Hepatocyte (in vitro differentiated cells): ENCODE measurements at regions not wholly inside any gene's neighbourhood (a gene's known extent, or its start where the extent isn't known, plus 50 kb on each side); places are given as distances from the start of the nearest gene placed in this dataset.

Experiments
- CTCF ChIP-seq: fragments of 200-600 bp; sonication (generic); IDR thresholded peaks from 2 replicates; pipeline ENCODE4 v1.5.1; 2016; ENCODE audit warnings: antibody characterized with exemption, mild to moderate bottlenecking; ENCODE audit not compliant: poor library complexity
- EZH2 ChIP-seq: fragments of 200-600 bp; sonication (generic); IDR thresholded peaks from 2 replicates; pipeline ENCODE4 v1.6.1; 2016; ENCODE audit warnings: antibody characterized with exemption, mild to moderate bottlenecking, borderline replicate concordance
- EZH2phosphoT487 ChIP-seq: fragments of 200-600 bp; sonication (generic); IDR thresholded peaks from one replicate; pipeline ENCODE4 v1.6.1; 2018; ENCODE audit warnings: antibody characterized with exemption, mild to moderate bottlenecking, low read depth, moderate library complexity; ENCODE audit not compliant: unreplicated experiment, severe bottlenecking

- TF ChIP-seq CTCF (no peak), EZH2 (no peak), EZH2phosphoT487 (no peak)
Measured at GRCh38 chr1:184836141-184836540, 81.5 kb upstream of the EDEM3 start.
